Glutamatergic neuron (in vitro differentiated cells): ENCODE measurements at regions not wholly inside any gene's neighbourhood (a gene's known extent, or its start where the extent isn't known, plus 50 kb on each side); places are given as distances from the start of the nearest gene placed in this dataset.
"Not testable (repeated sequence)": the region's sequence is repeated elsewhere in the genome, so short reads cannot be mapped to it uniquely, and the experiment has no call there.

ENCODE experiments used
- DNase-seq: peaks from one replicate; pipeline ENCODE4 v3.0.0; 2022
- H3K27ac Mint-ChIP-seq: one replicate; pipeline ENCODE4 v1.8.0; 2020; ENCODE audit warnings: mild to moderate bottlenecking, mixed read lengths, inconsistent platforms; ENCODE audit not compliant: unreplicated experiment
- H3K27me3 Mint-ChIP-seq: one replicate; pipeline ENCODE4 v1.8.0; 2020; ENCODE audit warnings: mild to moderate bottlenecking, moderate library complexity, mixed read lengths, inconsistent platforms; ENCODE audit not compliant: unreplicated experiment
- H3K36me3 Mint-ChIP-seq: one replicate; pipeline ENCODE4 v1.8.0; 2020; ENCODE audit warnings: mild to moderate bottlenecking, mixed read lengths, inconsistent platforms; ENCODE audit not compliant: unreplicated experiment
- H3K4me1 Mint-ChIP-seq: one replicate; pipeline ENCODE4 v1.8.0; 2020; ENCODE audit warnings: mild to moderate bottlenecking, low read depth, mixed read lengths, inconsistent platforms; ENCODE audit not compliant: unreplicated experiment
- H3K4me3 Mint-ChIP-seq: one replicate; pipeline ENCODE4 v1.8.0; 2020; ENCODE audit warnings: mild to moderate bottlenecking, mixed read lengths, inconsistent platforms; ENCODE audit not compliant: unreplicated experiment
- H3K9me3 Mint-ChIP-seq: one replicate; pipeline ENCODE4 v1.8.0; 2020; ENCODE audit warnings: mild to moderate bottlenecking, moderate library complexity, mixed read lengths, inconsistent platforms; ENCODE audit not compliant: unreplicated experiment
- TF ChIP-seq, protein P1 (sequence below): fragments of 200-600 bp; sonication (generic); IDR thresholded peaks from one replicate; pipeline ENCODE4 v1.5.0; 2021; ENCODE audit not compliant: partially characterized antibody, unreplicated experiment

DNA sequence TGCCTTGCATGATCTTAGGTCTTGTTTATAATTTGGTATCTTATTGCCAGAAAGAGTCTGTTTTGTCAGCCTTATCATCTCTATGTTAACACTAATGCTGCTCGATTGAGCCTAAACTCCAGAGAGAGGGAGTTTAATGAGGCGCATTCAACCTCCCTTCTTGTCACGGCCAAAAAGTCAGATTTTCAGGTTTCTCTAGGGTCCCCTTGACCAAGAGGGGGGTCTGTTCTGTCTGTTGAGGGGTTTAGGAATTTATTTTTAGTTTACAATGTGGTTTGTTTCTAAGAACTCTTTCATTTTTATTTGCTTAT is 285.7 kb upstream of the VWC2 start:
- H3K27ac Mint-ChIP-seq: no peak overlapping the region

DNA sequence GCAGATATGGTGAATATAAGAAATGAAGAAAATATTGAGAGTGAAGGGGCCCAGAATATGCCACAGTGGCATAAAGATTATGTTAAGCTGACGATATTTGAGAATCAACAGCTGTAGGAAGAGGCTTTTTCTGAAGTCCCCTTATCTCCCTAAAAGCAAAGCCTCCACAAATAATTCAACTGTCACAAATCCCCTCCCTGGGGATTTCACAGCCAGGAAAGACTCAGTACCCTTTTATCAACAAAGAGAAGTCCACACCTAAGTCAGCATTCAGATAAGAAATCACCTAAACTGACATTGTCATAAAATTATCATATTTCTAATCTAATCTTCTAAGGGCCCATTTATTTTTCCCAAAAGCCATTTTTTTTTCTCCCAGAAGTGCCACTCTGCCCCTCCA is 284.9 kb upstream of the VWC2 start:
- no peak for DNase-seq
- Mint-ChIP-seq H3K27ac (no peak overlapping the region), H3K4me1 (peaks cover 4% of the 10 kb centered on the region)

More for the DNA sequence above, 285.7 kb upstream of the VWC2 start:
- no peak for DNase-seq
- TF ChIP-seq, protein P1, sequence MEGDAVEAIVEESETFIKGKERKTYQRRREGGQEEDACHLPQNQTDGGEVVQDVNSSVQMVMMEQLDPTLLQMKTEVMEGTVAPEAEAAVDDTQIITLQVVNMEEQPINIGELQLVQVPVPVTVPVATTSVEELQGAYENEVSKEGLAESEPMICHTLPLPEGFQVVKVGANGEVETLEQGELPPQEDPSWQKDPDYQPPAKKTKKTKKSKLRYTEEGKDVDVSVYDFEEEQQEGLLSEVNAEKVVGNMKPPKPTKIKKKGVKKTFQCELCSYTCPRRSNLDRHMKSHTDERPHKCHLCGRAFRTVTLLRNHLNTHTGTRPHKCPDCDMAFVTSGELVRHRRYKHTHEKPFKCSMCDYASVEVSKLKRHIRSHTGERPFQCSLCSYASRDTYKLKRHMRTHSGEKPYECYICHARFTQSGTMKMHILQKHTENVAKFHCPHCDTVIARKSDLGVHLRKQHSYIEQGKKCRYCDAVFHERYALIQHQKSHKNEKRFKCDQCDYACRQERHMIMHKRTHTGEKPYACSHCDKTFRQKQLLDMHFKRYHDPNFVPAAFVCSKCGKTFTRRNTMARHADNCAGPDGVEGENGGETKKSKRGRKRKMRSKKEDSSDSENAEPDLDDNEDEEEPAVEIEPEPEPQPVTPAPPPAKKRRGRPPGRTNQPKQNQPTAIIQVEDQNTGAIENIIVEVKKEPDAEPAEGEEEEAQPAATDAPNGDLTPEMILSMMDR: no peak
- Mint-ChIP-seq H3K4me1 (peaks cover 4% of the 10 kb centered on the region), H3K9me3 (no peaks in the 10 kb centered on the region), H3K4me3 (no peak overlapping the region), H3K27me3 (no peaks in the 10 kb centered on the region), H3K36me3 (no peaks in the 10 kb centered on the region)

DNA sequence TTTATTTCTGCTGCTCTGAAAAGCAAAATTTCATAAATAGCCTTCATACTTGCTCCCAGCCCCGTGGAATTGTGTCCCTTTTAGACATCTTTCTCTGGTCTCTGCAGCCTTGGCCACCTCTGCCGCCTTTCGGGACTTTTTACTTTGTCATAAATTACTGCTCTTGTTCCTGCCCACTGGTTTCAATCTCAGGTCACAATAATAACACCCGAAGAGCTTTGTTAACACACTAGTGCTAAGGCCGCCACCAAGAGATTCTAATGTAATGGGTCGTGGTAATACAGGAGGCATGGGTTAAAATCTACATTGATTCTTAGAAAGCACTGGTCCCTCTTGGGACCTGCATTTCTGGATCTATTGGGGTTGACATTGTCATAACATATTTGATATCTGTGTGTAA is 276.0 kb upstream of the VWC2 start:
- TF ChIP-seq, protein P1: no peak
- no peak overlapping the region for H3K4me3 Mint-ChIP-seq
- no peaks in the 10 kb centered on the region for H3K9me3 Mint-ChIP-seq
- no peak for DNase-seq
- peaks cover 2% of the 10 kb centered on the region for H3K4me1 Mint-ChIP-seq
- no peak overlapping the region for H3K27ac Mint-ChIP-seq
- no peaks in the 10 kb centered on the region for H3K27me3 Mint-ChIP-seq
- H3K36me3 Mint-ChIP-seq: no peaks in the 10 kb centered on the region

More for the DNA sequence above, 284.9 kb upstream of the VWC2 start:
- H3K4me3 Mint-ChIP-seq: no peak overlapping the region
- H3K9me3 Mint-ChIP-seq: no peaks in the 10 kb centered on the region
- TF ChIP-seq, protein P1: no peak
- H3K36me3 Mint-ChIP-seq: no peaks in the 10 kb centered on the region
- no peaks in the 10 kb centered on the region for H3K27me3 Mint-ChIP-seq

DNA sequence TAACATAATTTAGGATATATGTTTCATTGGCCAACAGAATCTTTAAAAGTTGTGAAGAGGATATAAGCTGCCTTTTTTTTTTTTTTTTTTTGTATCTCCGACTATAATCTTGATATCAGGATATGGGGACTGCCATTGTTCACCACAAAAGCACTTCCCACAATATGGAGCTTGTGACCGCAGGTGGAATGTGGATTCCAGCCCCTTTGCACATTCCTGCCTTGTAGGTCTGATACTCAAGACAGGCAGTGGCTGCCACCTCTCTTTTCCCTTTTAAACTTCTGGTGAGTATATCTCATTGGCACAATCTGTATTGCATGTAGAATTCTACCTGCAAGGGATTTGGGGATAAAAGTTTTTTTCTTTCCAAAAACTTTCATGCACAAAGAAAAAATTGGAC is 272.7 kb upstream of the VWC2 start:
- no peaks in the 10 kb centered on the region for H3K27me3 Mint-ChIP-seq
- TF ChIP-seq, protein P1: no peak
- H3K9me3 Mint-ChIP-seq: no peaks in the 10 kb centered on the region
- no peak for DNase-seq
- H3K4me3 Mint-ChIP-seq: no peak overlapping the region
- H3K4me1 Mint-ChIP-seq: peaks cover 2% of the 10 kb centered on the region
- no peaks in the 10 kb centered on the region for H3K36me3 Mint-ChIP-seq
- H3K27ac Mint-ChIP-seq: no peak overlapping the region

DNA sequence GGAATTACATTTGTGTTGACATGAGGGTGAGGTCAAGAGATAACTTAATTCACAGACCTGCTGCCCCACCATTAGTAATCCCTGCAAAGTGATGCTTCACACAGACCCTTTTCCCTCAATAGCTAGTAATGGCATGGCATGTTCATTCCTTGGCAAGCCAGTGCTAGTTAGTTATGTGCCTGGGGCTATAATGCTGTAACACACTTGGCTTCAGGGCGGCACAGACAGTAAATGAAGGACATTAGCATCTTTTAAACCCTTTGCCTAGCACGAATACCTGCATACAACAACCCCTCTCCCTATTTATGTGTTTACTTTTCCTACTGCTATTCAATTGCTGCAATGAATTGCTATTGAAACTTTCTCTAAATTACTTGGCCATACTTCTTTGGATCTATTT is 266.2 kb upstream of the VWC2 start:
- H3K4me3 Mint-ChIP-seq, H3K27me3 Mint-ChIP-seq, H3K4me1 Mint-ChIP-seq, H3K36me3 Mint-ChIP-seq, H3K9me3 Mint-ChIP-seq, H3K27ac Mint-ChIP-seq, DNase-seq: not testable (repeated sequence)

DNA sequence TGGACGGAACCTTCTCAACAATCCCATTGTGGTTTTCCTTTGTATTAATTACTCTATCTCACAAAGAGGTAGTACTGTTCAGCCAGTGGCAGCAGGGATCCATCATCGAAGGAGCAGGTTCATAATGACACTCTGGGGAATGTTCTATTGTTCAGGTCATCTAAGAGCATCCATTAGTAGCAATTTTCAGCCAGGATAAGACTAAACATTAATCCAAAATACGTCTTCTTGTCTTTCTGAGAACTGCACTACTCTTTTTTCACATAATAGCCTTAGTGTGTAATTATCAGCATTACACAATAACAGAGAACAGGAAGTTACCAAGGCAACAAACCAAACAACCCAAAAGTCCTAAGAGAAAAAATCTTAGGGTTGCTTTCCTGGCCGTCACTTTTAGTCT is 259.5 kb upstream of the VWC2 start:
- Mint-ChIP-seq H3K27ac (no peak overlapping the region), H3K36me3 (no peaks in the 10 kb centered on the region), H3K9me3 (no peaks in the 10 kb centered on the region), H3K27me3 (no peaks in the 10 kb centered on the region), H3K4me1 (peaks cover 8% of the 10 kb centered on the region), H3K4me3 (no peak overlapping the region)
- no peak for DNase-seq
- TF ChIP-seq, protein P1: no peak
